HuH-7.5 (cell line): ENCODE measurements at regions not wholly inside any gene's neighbourhood (a gene's known extent, or its start where the extent isn't known, plus 50 kb on each side); places are given as distances from the start of the nearest gene placed in this dataset.

ENCODE experiments used
- DNase-seq: peaks from one replicate; pipeline ENCODE4 v3.0.0; 2011; ENCODE audit warnings: low spot score

DNA sequence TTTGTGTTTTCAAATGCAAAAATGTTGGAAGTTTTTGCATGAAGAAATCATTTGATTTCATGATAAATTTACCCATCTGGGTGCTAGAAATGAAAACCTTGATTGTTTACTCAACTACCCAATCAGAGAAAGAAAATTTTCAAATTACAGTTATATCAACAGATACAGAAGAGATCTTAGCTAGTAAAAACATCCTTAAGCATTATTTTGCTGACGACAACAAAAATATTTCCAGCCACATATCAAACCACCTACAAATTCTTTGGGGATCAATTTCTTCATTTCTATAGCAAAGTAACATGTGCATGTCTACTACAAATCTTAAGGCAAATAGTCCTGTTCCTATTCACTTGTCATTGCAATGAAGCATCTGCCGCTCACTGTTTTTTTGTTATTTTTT is 530.3 kb downstream of the ZIC1 start:
- no peak for DNase-seq

DNA sequence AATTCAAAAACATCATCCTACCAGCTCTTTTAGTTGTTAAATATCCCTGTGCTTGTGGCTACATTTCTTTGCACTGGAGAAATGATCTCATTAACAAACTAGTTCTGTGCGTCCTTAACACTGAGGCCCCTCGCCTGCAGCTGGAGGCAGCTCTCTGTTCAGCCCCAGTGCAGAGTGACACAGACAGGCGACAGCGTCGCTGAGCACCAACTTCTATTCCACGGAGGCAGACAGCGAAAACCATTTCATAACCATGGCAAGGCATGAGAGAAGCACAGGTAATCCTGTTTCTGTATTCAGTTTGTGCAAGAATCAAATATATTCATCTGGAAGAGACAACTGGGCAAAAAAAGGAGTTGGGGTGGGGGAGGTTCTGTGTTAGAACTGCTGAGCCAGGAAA is 530.7 kb downstream of the ZIC1 start:
- DNase-seq = no peak

DNA sequence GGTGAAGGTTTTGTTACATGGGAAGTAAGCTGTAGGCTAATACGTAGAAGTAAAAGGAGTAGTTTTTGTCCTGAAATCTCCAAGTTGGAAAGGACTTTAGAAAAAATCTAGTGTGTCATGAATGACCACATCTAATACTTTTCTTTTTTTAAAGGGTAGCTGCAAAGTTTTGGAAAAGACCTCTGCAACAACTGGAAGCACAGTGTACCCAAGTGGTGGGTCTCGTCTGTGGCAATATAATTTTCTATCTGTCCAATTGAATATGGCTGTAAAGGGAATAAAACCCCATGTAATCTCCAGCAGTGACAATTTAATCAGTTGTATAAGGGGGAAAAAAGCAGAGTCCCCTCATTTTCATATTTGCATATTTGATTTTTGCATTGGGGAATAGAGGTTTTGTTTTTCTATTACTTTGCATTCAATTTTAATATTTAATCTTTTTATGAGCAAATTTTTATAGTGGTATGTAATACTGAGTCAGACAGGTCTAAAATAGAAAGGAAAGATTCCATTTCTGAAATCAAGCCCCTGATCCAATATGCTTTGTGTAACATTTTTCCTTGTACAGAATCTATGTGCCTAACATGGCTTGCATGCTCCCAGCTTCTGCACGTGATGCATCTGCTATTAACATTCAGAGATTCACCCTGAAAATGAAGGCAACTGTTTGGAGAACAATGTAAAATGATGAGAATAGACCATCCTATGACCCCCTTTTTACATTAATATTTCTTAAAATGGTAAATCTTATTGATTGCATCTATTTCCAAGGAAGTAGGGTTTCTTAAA is 531.4 kb downstream of the ZIC1 start:
- DNase-seq = no peak

DNA sequence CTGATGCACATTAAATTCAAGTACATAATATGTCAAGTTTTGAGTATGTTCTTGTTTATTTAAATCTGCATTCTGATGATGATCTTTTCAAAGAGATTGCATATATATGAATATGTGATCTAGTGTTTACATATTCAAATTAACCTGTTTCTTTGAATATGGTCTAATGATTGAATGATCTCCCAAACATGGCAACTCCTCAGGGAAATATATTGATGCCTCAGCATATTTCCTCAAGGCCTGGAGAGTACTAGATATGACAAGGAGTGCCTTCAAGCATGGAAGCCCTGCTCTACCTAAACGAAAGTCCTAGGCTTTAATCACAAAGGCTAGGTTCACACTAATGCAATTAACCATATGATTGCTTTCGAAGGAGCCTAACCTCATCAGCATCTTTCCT is 532.8 kb downstream of the ZIC1 start:
- no peak for DNase-seq

DNA sequence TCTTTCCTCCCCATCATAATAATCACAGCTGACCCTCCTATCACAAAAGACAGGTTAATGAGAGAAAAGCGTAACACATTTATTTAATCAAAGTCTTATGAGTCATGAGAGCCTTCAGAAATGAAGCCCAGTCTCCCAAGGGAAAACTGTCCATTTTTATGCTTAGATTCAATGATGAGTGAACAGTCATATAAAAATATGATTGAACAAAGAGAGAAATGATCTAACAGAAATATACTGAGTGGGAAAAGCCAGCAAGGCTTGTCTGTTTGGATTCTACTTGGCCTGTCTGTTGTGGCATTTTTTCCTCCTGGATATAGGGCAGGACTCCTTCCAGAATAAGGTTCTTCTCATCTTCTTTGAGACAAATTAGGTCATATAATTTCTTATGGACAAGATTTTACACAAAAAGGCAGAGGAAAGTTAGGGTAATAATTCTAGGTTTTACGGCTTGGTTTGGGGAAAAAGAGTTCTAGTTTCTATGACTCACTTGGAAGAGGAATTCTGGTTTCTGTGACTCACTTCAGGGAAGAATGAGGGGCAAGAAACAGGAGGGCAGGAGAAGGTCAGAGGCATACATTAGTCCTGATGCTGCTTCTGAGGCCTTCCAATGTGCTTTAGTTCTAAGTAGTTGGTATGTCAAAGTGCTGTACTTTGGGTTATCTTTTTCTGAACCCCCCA is 534.2 kb downstream of the ZIC1 start:
- no peak for DNase-seq

DNA sequence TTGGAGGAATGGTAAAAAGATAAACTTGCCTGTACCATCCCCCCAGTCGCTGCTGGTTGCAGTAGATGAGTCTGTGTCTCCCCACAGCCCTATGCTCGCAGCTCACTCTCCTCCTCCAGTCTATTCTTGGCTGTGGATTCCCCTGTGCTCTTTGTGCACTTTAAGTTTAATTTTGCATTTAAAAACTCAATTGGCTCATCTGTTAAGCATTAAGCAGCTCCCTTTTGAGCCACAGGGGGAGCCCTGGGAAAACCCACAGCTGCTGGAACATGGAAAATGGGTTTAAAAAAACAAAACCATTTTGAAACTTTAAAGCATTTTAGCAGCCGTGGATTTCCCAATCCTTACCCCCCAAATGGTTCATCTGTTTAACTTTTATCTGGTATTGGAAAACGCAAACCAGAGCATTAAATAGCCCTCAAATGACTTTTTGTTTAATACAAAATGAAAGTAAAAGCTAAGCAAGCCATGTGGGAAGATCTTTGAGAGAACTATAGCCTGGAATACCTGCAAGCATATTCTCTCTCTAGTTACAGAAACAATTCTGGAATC is 536.9 kb downstream of the ZIC1 start:
- peak; percentile 34 for DNase-seq

DNA sequence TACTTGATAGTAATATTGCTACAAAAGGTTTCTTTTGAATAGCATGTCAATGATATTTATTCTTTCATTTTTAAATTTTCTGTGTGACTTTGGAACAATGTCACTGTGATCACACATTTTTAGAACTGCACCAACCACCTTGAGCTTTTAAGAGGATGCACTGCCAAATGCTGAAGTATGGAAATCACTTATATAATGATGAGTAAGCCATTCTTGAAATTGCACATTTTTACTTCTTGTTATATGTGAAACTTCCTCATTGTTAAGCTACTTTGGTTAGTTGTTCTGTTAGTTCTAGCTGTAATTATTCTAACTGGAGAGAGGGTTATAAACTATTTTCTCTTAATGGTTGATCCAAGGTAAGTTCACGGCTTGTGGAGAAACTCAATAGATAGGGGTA is 547.5 kb downstream of the ZIC1 start:
- no peak for DNase-seq

DNA sequence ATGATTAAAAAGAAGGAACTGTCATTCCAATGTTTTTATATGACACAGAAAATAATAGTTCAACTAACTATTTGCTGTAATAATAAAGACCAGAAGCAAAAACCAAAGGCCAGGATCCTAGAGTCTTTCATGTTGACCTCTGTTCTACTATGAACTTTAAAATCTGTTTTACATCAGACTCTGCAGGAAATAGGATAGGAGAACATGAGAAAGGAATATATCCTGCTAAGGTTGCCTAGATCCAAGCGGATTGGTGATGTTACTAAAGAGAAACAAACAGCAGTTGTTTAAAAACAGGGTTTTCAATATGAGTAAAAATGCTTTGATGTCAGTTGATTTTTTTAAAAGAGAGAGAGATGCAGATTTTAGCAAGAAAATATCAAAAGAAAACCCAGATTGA is 549.6 kb downstream of the ZIC1 start:
- no peak for DNase-seq

DNA sequence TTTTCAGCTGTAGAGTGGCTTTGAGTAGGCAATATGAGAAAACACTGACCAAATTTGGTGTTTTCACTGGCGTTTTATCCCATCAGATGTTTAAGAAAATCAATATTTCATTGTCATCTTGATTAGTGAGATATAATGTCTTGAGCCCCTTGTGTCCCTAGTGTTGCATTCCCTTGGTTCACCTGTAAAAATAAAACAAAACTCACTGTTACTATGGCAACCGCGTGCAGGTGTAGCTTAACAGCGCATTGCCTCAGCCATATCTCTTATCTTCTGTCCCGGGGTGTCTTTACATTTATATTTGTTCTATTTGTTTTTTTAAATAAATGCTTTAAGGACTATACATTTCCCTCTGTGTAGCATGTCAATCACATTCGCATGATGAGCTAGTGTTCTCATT is 551.6 kb downstream of the ZIC1 start:
- DNase-seq = no peak

DNA sequence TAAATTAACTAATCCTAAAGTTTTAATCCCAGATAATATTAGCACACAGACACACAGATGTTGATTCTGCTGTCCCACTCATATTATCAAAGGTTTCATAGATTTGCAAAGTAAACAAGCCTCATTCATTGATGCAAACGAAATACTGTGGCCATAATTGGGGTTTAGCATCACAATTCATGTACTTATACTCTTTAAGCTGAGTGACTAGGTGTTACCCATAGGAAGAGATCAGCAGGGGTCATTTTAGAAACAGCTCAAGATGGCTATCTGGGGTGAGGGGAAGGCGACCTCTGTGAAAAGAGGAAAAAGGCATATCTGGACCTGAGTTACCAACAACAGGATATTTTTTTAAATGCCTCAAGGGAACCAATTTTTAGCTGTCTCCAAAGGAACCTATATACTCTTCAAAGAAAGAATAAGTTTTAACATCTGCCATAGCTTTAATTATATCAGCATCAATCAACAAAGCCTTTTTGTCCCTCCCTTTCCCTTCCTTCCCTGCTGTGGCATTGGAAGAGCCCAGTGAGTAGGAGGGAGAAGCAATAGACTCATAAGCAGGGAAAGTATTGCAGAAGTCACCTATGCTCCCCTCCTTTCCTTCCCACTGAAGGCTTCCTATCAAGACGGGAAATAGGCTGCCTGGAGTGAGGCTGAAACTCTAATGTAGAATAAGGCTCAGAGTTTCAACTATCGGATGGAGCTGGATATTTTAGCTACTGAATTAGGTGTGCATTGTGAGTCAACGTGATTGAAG is 553.4 kb downstream of the ZIC1 start:
- DNase-seq = no peak

DNA sequence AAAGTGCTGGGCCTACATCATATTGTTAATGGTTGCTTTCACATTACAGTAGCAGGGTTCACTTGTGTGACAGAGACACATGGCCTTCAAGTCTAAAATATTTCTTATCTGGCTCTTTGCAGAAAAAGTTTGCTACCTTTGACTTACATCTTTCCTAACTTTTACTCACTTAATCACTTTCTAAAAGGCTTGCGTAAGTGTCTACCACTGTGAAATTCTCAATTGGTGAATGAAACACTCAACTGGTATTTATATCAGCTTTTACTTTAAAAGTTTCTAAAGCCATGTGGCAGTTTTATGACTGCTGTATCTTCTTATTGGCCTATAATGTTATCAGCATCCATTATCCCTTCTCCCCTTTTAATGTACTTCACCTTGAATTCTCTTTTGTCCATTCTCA is 554.5 kb downstream of the ZIC1 start:
- DNase-seq = no peak

DNA sequence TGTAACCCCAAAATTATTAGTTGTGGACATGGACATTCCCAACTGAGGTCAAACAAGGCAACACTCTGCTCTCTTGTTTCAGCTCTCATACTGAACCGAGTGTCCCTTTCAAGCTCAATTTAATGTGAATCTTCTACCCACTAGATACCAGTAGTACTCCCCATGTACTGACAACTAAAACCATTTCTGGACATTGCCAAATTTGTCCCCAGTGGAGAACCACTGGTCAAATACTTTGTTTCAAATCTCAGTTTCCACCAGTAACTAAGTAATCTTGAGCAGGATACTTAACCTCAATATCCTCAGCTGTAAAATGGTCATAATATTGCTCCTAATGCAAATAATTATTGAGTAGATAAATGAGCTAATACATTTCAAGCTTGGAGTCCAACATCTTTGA is 566.0 kb downstream of the ZIC1 start:
- DNase-seq = no peak

DNA sequence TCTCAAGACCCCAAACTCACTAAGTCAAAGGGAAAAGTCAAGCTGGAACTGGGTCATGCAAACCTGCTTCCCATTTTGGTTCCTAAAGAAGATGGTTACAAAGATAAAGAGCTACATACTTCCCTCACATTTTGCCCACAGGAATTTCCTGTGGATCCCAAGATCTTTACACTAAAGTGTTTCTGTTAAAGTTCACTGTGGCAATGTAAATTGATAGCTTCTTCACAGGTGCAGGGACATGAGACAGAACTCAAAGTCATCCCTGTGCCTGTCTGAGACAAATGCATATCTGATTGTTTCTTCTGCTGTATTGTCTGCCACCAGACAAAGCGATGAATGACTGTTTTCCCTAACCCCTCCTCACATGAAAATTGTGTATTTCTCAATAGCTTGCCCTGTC is 567.8 kb downstream of the ZIC1 start:
- no peak for DNase-seq

DNA sequence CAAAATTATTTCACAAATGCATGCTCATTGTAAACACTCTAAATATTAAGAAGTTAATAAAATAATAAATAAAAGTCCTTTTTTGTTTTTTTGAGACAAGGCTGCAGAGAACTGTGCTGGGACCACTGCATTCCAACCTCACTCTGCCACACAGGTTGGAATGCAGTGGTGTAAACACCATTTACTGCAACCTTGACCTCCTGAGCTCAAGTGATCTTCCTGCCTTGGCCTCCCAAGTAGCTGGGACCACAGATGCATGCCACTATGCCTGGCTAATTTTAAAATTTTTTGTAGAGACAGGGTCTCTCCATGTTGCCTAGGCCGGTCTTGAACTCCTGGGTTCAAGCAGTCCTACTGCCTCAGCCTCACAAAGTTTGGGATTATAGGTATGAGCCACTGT is 578.4 kb downstream of the ZIC1 start:
- DNase-seq = no peak

DNA sequence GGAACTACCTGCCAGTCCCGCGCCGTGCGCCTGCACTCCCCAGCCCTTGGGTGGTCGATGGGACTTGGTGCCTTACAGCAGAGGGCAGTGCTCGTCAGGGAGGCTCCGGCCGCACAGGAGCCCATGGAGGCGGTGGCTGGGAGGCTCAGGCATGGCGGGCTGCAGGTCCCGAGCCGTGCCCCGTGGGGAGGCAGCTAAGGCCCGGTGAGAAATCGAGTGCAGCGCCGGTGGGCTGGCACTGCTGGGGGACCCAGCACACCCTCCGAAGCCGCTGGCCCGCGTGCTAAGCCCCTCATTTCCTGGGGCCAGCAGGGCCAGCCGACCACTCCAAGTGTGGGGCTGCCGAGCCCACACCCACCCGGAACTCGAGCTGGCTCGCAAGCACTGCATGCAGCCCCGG is 580.2 kb downstream of the ZIC1 start:
- no peak for DNase-seq

DNA sequence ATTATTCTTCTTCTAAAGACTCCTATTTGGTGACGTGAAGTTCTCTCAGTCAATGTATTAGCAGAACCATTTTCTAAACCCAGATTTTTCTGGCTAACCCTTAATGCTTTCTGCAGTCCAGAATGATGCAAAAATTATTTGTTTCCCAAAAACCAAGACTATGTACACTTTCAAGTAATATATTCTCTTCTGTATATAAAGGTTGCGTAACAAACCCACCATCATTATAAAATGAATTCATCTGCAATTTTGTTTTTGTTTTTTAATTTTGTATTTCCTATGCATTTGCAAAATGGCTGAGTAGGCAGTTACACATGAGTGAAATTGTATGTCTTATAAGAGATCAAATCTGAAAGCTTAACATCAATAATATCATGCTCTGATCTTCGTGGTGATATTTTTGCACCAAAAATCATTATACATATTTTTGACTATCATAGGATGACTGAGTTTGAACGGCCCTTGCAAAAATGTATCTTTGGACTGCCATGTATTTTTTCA is 593.6 kb downstream of the ZIC1 start:
- no peak for DNase-seq

DNA sequence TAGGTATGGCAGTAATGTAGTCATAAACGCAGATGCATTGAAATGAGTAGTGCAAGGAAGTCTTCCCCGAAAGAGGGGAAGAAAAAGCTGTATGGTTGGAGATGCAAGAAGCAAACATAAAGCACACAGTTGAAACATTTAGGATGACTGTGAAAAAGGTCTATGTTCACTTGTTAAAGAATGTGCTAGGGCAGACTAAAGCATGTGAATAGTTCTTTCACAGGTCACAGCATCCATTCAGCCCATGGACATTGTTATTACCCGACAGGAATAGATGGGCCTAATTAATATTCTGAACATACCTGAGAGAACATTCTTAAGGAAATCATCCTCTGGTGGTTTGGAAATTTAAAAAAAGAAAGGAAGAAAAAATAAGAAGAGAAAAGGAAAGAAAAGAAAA is 595.2 kb downstream of the ZIC1 start:
- no peak for DNase-seq

DNA sequence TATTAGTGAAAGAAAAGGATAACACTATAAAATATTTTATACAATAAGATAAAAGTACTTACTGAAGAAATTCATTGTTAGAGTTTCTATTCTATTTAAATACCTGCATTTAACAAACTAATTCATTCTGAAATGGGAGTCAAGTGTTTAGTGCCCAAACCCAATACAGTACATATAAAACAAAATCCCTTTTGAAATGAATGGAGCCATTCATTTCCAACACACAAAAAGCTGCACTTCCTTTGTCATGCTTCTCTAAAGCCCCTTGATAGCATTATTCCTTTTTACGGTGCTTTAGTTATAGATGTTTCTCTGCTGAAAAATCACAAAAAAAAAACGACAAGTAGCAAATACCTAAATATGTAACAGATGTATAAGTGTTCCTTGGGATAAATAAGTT is 596.3 kb downstream of the ZIC1 start:
- no peak for DNase-seq

DNA sequence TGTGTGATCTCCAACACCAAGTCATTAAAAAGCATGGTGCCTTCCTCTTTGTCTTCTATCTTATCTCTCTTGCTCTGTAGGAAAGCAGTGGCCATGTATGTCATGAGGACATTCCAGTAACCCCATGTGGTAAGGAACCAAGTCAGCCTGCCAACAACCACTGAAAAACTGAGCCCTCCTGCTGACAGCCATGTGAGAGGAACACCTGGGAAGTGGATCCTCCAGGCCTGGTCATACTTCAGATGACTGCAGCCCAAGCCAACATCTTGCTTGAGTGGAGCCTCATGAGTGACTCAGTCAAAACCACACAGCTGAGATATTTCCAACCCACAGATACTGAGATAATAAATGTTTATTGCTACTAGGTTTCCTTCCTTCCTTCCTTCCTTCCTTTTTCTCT is 597.3 kb downstream of the ZIC1 start:
- DNase-seq = no peak

DNA sequence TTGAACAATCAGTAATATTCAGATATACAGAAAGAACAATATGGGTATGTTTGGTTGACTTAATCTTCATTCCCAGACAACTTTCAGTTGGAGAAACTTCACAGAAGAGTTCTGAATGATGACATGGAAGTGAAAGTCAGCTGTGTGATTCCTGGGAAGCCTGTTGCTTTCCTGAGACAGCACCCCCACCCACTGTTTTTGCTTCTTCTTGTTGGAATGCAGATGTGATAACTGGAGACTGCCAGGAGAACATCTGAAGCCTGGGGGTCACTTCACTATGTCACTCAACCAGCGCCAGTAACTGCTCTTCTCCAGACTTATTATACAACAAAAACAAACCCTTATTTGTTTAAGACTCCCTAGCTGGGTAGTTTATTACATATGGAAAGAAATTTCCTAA is 599.4 kb downstream of the ZIC1 start:
- no peak for DNase-seq

DNA sequence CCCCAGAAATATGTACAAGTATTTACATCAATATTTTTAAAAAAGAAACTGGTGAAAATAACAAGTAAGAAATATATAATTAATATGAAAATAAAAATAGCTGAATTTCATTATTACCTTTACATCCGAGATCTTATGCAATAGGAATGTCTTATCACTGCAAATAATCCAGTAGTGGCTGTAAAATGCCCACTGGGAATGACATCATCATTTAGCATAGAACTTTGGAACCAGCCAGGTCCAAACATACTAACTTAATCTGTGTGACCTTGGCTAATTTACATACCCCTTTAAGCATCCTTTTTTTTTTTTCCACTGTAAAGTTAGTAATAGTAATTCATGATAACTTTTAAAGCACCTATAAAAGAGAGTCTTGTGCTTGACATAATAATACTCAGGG is 611.7 kb downstream of the ZIC1 start:
- DNase-seq = no peak

DNA sequence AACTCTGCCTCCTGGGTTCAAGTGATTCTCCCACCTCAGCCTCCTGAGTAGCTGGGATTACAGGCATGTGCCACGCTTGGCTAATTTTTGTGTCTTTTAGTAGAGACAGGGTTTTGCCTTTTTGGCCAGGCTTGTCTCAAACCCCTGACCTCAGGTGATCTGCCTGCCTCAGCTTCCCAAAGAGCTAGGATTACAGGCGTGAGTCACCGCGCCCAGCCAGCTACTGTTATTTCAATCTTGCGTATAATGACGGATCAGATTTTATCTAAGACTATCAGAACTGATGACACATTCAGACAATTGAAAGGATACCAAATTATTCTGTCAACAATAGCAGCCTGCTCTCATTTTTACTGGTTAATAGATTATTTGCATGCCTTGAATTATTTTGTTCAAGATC is 612.2 kb downstream of the ZIC1 start:
- no peak for DNase-seq

DNA sequence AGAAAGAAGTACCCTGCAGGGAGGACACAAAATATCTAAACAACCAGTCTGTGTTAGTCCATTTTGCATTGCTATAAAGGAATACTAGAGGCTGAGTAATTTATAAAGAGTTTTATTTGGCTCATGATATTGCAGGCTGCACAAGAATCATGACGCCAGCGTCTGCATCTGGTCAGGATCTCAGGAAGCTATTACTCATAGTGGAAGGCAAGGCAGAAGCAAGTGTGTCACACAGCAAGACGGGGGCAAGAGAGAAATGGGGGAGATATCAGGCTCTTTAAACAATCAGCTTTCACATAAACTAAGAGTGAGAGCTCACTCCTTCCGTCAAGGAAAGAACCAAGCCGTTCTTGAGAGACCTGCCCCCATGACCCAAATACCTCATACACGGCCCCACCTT is 614.8 kb downstream of the ZIC1 start:
- no peak for DNase-seq
